GM23248 (cell line): ENCODE measurements at regions not wholly inside any gene's neighbourhood (a gene's known extent, or its start where the extent isn't known, plus 50 kb on each side); places are given as distances from the start of the nearest gene placed in this dataset.

Experiments
- EZH2 ChIP-seq: fragments of 200-600 bp; sonication (generic); IDR thresholded peaks from 2 replicates; pipeline ENCODE4 v1.6.1; 2018; ENCODE audit warnings: antibody characterized with exemption, mild to moderate bottlenecking; ENCODE audit not compliant: insufficient read depth, poor library complexity, severe bottlenecking
- EZH2phosphoT487 ChIP-seq: fragments of 200-600 bp; sonication (generic); IDR thresholded peaks from 2 replicates; pipeline ENCODE4 v1.6.1; 2018; ENCODE audit warnings: antibody characterized with exemption, moderate library complexity, mild to moderate bottlenecking, low read depth; ENCODE audit not compliant: insufficient read depth

GRCh38 chr3:127354761-127355160 is 66.9 kb upstream of the PRR20G start:
- TF ChIP-seq EZH2phosphoT487 (no peak), EZH2 (no peak)
